ENCODE measurements at regions not wholly inside any gene's neighbourhood (a gene's known extent, or its start where the extent isn't known, plus 50 kb on each side); places are given as distances from the start of the nearest gene placed in this dataset.

DNA sequence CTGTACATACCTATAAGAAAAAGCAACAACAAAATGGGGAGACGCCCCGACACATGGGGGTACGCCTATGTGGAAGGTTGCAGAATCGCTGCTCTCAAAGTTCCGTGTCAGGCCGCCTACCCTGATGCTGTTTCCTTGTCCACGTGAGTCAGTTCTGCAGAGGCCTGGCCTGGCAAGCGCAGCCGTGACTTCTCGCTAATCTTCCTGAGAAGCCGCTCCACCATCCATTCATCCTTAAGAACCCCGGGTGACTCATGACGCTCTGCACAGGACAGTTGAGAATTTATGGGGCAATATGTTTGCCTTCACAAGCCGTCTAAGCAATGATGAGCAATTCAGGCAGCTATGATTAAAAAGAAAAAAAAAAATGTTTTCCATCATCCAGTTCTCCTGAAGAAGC, 122.3 kb upstream of the TMPRSS2 start (continued):
- TF ChIP-seq, protein P1, sequence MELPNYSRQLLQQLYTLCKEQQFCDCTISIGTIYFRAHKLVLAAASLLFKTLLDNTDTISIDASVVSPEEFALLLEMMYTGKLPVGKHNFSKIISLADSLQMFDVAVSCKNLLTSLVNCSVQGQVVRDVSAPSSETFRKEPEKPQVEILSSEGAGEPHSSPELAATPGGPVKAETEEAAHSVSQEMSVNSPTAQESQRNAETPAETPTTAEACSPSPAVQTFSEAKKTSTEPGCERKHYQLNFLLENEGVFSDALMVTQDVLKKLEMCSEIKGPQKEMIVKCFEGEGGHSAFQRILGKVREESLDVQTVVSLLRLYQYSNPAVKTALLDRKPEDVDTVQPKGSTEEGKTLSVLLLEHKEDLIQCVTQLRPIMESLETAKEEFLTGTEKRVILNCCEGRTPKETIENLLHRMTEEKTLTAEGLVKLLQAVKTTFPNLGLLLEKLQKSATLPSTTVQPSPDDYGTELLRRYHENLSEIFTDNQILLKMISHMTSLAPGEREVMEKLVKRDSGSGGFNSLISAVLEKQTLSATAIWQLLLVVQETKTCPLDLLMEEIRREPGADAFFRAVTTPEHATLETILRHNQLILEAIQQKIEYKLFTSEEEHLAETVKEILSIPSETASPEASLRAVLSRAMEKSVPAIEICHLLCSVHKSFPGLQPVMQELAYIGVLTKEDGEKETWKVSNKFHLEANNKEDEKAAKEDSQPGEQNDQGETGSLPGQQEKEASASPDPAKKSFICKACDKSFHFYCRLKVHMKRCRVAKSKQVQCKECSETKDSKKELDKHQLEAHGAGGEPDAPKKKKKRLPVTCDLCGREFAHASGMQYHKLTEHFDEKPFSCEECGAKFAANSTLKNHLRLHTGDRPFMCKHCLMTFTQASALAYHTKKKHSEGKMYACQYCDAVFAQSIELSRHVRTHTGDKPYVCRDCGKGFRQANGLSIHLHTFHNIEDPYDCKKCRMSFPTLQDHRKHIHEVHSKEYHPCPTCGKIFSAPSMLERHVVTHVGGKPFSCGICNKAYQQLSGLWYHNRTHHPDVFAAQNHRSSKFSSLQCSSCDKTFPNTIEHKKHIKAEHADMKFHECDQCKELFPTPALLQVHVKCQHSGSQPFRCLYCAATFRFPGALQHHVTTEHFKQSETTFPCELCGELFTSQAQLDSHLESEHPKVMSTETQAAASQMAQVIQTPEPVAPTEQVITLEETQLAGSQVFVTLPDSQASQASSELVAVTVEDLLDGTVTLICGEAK (IDR thresholded peaks at IDR 0.05), result no peak
- TF ChIP-seq, protein P1 (CRISPR knock-in tag; IDR thresholded peaks at IDR 0.05), result no peak
- no peak for TF ChIP-seq PLRG1 (conservative IDR thresholded peaks at IDR 0.05)

DNA sequence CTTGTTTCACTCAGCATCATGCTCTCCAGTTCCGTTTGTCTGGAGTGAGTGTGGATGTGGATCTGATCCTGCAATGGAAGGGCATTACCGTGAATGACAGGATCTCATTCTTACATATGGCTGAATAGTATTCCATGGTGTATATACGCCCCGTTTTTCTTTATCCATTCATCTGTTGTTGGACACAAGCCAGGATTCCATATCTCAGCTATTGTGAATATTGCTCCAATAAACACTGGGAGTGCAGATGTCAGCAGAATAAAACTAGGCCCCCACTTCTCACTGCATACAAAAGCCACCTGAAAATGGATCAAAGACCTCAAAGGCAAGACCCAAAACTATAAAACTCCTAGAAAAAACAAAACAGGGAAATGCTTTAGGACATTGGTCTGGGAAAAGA, 120.3 kb upstream of the TMPRSS2 start:
- Histone ChIP-seq H3K4me2 (ENCODE audit: low read depth, low read length) (no peak overlapping the region), H2AFZ (ENCODE audit: low read length) (no peak overlapping the region), H4K20me1 (ENCODE audit: insufficient read depth, low read length) (no peaks in the 10 kb centered on the region), H3K4me3 (replicated peaks in 1 of 3; ENCODE audit: insufficient read depth in 1 of 3, low read depth in 2 of 3, low read length in 3 of 3) (no peak overlapping the region), H3K9me3 (ENCODE audit: low read length) (no peaks in the 10 kb centered on the region), H3K79me2 (ENCODE audit: insufficient read depth, low read length) (no peaks in the 10 kb centered on the region), H3K9ac (ENCODE audit: insufficient read depth, low read depth, low read length) (no peak overlapping the region), H3K4me1 (ENCODE audit: insufficient read depth, low read length) (peaks cover 15% of the 10 kb centered on the region), H3K27ac (ENCODE audit: extremely low read length, insufficient read depth, low read length) (no peak overlapping the region), H3K27me3 (ENCODE audit: control insufficient read depth in 1 of 2, insufficient read depth in 2 of 2, low read length in 2 of 2) (peaks cover 0 to 7% of the 10 kb centered on the region in 2 experiments; a peak in 2 of 5 replicates), H3K36me3 (replicated peaks in 1 of 2; ENCODE audit: control insufficient read depth in 1 of 2, insufficient read depth in 2 of 2, low read length in 2 of 2) (no peaks in the 10 kb centered on the region)
- ChIA-PET POLR2A (no interaction called here), CTCF (ENCODE audit: low intra/inter-chr PET ratio, low total read pairs) (no interaction called here)
- ATAC-seq (no peak), DNase-seq (ENCODE audit: low spot score) (no peak), FAIRE-seq (no peak)
- intact Hi-C loops (cut with micrococcal nuclease; ENCODE audit: unreplicated experiment) (no loop called here), in situ Hi-C loops (cut with HindIII; ENCODE audit: extremely low pct_ligation_motif_present, low pct_unique_long_range_greater_than_20kb) (no loop called here)
- no peak for TF ChIP-seq TBX3 (IDR thresholded peaks at IDR 0.05; ENCODE audit: borderline replicate concordance)
- TF ChIP-seq, protein P2, sequence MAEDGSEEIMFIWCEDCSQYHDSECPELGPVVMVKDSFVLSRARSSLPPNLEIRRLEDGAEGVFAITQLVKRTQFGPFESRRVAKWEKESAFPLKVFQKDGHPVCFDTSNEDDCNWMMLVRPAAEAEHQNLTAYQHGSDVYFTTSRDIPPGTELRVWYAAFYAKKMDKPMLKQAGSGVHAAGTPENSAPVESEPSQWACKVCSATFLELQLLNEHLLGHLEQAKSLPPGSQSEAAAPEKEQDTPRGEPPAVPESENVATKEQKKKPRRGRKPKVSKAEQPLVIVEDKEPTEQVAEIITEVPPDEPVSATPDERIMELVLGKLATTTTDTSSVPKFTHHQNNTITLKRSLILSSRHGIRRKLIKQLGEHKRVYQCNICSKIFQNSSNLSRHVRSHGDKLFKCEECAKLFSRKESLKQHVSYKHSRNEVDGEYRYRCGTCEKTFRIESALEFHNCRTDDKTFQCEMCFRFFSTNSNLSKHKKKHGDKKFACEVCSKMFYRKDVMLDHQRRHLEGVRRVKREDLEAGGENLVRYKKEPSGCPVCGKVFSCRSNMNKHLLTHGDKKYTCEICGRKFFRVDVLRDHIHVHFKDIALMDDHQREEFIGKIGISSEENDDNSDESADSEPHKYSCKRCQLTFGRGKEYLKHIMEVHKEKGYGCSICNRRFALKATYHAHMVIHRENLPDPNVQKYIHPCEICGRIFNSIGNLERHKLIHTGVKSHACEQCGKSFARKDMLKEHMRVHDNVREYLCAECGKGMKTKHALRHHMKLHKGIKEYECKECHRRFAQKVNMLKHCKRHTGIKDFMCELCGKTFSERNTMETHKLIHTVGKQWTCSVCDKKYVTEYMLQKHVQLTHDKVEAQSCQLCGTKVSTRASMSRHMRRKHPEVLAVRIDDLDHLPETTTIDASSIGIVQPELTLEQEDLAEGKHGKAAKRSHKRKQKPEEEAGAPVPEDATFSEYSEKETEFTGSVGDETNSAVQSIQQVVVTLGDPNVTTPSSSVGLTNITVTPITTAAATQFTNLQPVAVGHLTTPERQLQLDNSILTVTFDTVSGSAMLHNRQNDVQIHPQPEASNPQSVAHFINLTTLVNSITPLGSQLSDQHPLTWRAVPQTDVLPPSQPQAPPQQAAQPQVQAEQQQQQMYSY (CRISPR knock-in tag; IDR thresholded peaks at IDR 0.05), result no peak
- WGBS (ENCODE audit: low lambda C conversion rate), result 17% methylated on average over 4 of the region's 4 CpGs
- no TSS peak for BruUV-seq (replicated peaks)

Data from HepG2 (cell line).